ENCODE measurements at regions not wholly inside any gene's neighbourhood (a gene's known extent, or its start where the extent isn't known, plus 50 kb on each side); places are given as distances from the start of the nearest gene placed in this dataset.
"Not testable (repeated sequence)": the region's sequence is repeated elsewhere in the genome, so short reads cannot be mapped to it uniquely, and the experiment has no call there.

- TF ChIP-seq CTCF (IDR thresholded peaks at IDR 0.05; ENCODE audit: insufficient read depth, low read depth, low read length, missing control alignments): no peak
- no peak overlapping the region for H3K4me3 ChIP-seq (ENCODE audit: low read depth, low read length)
- no peak for DNase-seq (ENCODE audit: low read depth)
Measured at GRCh38 chr2:75410702-75411101, 150.0 kb downstream of the EVA1A start.

GRCh38 chr2:75408771-75409170, 152.0 kb downstream of the EVA1A start:
- no peak for TF ChIP-seq CTCF (IDR thresholded peaks at IDR 0.05; ENCODE audit: insufficient read depth, low read depth, low read length, missing control alignments)
- DNase-seq (ENCODE audit: low read depth): no peak
- no peak overlapping the region for H3K4me3 ChIP-seq (ENCODE audit: low read depth, low read length)

- DNase-seq (ENCODE audit: low read depth): no peak
- no peak for TF ChIP-seq CTCF (IDR thresholded peaks at IDR 0.05; ENCODE audit: insufficient read depth, low read depth, low read length, missing control alignments)
- no peak overlapping the region for H3K4me3 ChIP-seq (ENCODE audit: low read depth, low read length)
Measured at GRCh38 chr2:75407038-75407530, 153.7 kb downstream of the EVA1A start.

- no peak for TF ChIP-seq CTCF (IDR thresholded peaks at IDR 0.05; ENCODE audit: insufficient read depth, low read depth, low read length, missing control alignments)
- no peak overlapping the region for H3K4me3 ChIP-seq (ENCODE audit: low read depth, low read length)
- no peak for DNase-seq (ENCODE audit: low read depth)
Measured at GRCh38 chr2:75406131-75406581, 154.6 kb downstream of the EVA1A start.

- no peak for DNase-seq (ENCODE audit: low read depth)
- TF ChIP-seq CTCF (IDR thresholded peaks at IDR 0.05; ENCODE audit: insufficient read depth, low read depth, low read length, missing control alignments): no peak
- H3K4me3 ChIP-seq (ENCODE audit: low read depth, low read length): no peak overlapping the region
Measured at GRCh38 chr2:75405000-75405399, 155.7 kb downstream of the EVA1A start.

- no peak overlapping the region for H3K4me3 ChIP-seq (ENCODE audit: low read depth, low read length)
- DNase-seq (ENCODE audit: low read depth): peak; percentile 71
- TF ChIP-seq CTCF (IDR thresholded peaks at IDR 0.05; ENCODE audit: insufficient read depth, low read depth, low read length, missing control alignments): peak; percentile 71
Measured at GRCh38 chr2:75403991-75404428, 156.7 kb downstream of the EVA1A start.

GRCh38 chr2:75396314-75396713, 164.4 kb downstream of the EVA1A start:
- DNase-seq (ENCODE audit: low read depth): no peak
- no peak overlapping the region for H3K4me3 ChIP-seq (ENCODE audit: low read depth, low read length)
- no peak for TF ChIP-seq CTCF (IDR thresholded peaks at IDR 0.05; ENCODE audit: insufficient read depth, low read depth, low read length, missing control alignments)

- H3K4me3 ChIP-seq (ENCODE audit: low read depth, low read length): not testable (repeated sequence)
- DNase-seq (ENCODE audit: low read depth): peak; percentile 47
Measured at GRCh38 chr2:75394764-75395163, 166.0 kb downstream of the EVA1A start.
